MM.1S (cell line): ENCODE measurements at regions not wholly inside any gene's neighbourhood (a gene's known extent, or its start where the extent isn't known, plus 50 kb on each side); places are given as distances from the start of the nearest gene placed in this dataset.

Source experiments
- DNase-seq: peaks from one replicate; pipeline ENCODE4 v3.0.0-alpha.2; 2015
- H2AFZ ChIP-seq: fragments of 300-600 bp; sonication (generic); 2 replicates; pipeline ENCODE4 v1.6.0; 2016; ENCODE audit warnings: antibody characterized with exemption, low read length
- H3F3A ChIP-seq: fragments of 300-600 bp; sonication (generic); 2 replicates; pipeline ENCODE4 v1.6.1; 2016; ENCODE audit warnings: mild to moderate bottlenecking, antibody characterized with exemption, low read length, moderate library complexity, mixed read lengths; ENCODE audit not compliant: insufficient read depth
- H3K27ac ChIP-seq: fragments of 300-600 bp; sonication (generic); 2 replicates; pipeline ENCODE4 v1.5.1; 2016; ENCODE audit warnings: mild to moderate bottlenecking, low read length
- H3K27me3 ChIP-seq: fragments of 300-600 bp; sonication (generic); replicated peaks from 2 replicates; pipeline ENCODE4 v1.6.0; 2016; ENCODE audit warnings: low read length; ENCODE audit not compliant: insufficient read depth
- H3K36me3 ChIP-seq: fragments of 300-600 bp; sonication (generic); replicated peaks from 2 replicates; pipeline ENCODE4 v1.6.1; 2016; ENCODE audit warnings: mild to moderate bottlenecking, low read length, mixed read lengths; ENCODE audit not compliant: insufficient read depth
- H3K4me1 ChIP-seq: fragments of 300-600 bp; sonication (generic); 2 replicates; pipeline ENCODE4 v1.6.1; 2016; ENCODE audit warnings: low read length, mixed read lengths
- H3K4me2 ChIP-seq: fragments of 300-600 bp; sonication (generic); 2 replicates; pipeline ENCODE4 v1.6.0; 2016; ENCODE audit warnings: low read depth, low read length
- H3K4me3 ChIP-seq: fragments of 300-600 bp; sonication (generic); 2 replicates; pipeline ENCODE4 v1.5.1; 2016; ENCODE audit warnings: low read length, mixed read lengths
- H3K79me2 ChIP-seq: fragments of 300-600 bp; sonication (generic); 2 replicates; pipeline ENCODE4 v1.6.1; 2016; ENCODE audit warnings: mixed run types, low read length, mixed read lengths
- H3K9ac ChIP-seq: fragments of 300-600 bp; sonication (generic); 2 replicates; pipeline ENCODE4 v1.6.1; 2016; ENCODE audit warnings: low read length, mixed read lengths
- H3K9me2 ChIP-seq: fragments of 300-600 bp; sonication (generic); replicated peaks from 2 replicates; pipeline ENCODE4 v1.6.1; 2016; ENCODE audit warnings: mild to moderate bottlenecking, low read length, mixed read lengths; ENCODE audit not compliant: insufficient read depth
- H3K9me3 ChIP-seq: fragments of 300-600 bp; sonication (generic); replicated peaks from 2 replicates; pipeline ENCODE4 v1.6.1; 2016; ENCODE audit warnings: mild to moderate bottlenecking, low read length, mixed read lengths; ENCODE audit not compliant: insufficient read depth
- H4K20me1 ChIP-seq: fragments of 300-600 bp; sonication (generic); 2 replicates; pipeline ENCODE4 v1.6.1; 2016; ENCODE audit warnings: mild to moderate bottlenecking, low read length, moderate library complexity, mixed read lengths; ENCODE audit not compliant: insufficient read depth
- EZH2 ChIP-seq: fragments of 300-600 bp; sonication (generic); optimal IDR thresholded peaks from 2 replicates; pipeline ENCODE3; 2017; ENCODE audit warnings: low read depth, mild to moderate bottlenecking, antibody characterized with exemption, low read length, mixed read lengths
- EZH2phosphoT487 ChIP-seq: fragments of 300-600 bp; sonication (generic); IDR thresholded peaks from 2 replicates; pipeline ENCODE4 v1.6.1; 2018; ENCODE audit warnings: antibody characterized with exemption, low read length
- TF ChIP-seq, protein P1 (sequence below): fragments of 300-600 bp; sonication (generic); IDR thresholded peaks from 2 replicates; pipeline ENCODE4 v1.5.1; 2016; ENCODE audit warnings: antibody characterized with exemption, low read length, mixed read lengths

DNA sequence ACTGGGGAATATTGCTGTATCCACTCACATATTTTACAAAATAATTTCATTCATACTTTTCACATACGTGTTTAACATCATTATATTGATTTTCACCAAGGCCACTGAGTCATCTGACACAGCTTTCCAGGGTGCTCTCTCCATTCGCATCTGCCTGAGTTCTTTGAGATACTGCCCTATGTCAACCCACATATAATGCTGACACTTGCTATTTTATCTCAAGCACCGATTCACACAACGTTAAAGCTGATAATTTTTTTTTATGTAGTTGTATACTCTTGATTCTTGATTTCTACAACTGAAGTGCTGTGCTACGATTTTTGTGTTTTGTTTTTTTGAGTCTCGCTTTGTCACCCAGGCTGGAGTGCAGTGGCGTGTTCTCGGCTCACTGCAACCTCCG is 249.8 kb upstream of the CDIN1 start:
- no peaks in the 10 kb centered on the region for H3K4me1 ChIP-seq
- no peak overlapping the region for H2AFZ ChIP-seq
- H3K4me2 ChIP-seq: no peak overlapping the region
- H3K27me3 ChIP-seq: no peaks in the 10 kb centered on the region
- H3K36me3 ChIP-seq: no peaks in the 10 kb centered on the region
- H3K4me3 ChIP-seq: no peak overlapping the region
- no peaks in the 10 kb centered on the region for H3K79me2 ChIP-seq
- no peak for DNase-seq
- H4K20me1 ChIP-seq: no peaks in the 10 kb centered on the region
- no peak overlapping the region for H3K27ac ChIP-seq
- no peak overlapping the region for H3K9ac ChIP-seq
- no peaks in the 10 kb centered on the region for H3F3A ChIP-seq
- H3K9me3 ChIP-seq: no peaks in the 10 kb centered on the region
- H3K9me2 ChIP-seq: no peaks in the 10 kb centered on the region
- TF ChIP-seq EZH2phosphoT487 (no peak), EZH2 (no peak)
- TF ChIP-seq, protein P1, sequence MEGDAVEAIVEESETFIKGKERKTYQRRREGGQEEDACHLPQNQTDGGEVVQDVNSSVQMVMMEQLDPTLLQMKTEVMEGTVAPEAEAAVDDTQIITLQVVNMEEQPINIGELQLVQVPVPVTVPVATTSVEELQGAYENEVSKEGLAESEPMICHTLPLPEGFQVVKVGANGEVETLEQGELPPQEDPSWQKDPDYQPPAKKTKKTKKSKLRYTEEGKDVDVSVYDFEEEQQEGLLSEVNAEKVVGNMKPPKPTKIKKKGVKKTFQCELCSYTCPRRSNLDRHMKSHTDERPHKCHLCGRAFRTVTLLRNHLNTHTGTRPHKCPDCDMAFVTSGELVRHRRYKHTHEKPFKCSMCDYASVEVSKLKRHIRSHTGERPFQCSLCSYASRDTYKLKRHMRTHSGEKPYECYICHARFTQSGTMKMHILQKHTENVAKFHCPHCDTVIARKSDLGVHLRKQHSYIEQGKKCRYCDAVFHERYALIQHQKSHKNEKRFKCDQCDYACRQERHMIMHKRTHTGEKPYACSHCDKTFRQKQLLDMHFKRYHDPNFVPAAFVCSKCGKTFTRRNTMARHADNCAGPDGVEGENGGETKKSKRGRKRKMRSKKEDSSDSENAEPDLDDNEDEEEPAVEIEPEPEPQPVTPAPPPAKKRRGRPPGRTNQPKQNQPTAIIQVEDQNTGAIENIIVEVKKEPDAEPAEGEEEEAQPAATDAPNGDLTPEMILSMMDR: no peak

DNA sequence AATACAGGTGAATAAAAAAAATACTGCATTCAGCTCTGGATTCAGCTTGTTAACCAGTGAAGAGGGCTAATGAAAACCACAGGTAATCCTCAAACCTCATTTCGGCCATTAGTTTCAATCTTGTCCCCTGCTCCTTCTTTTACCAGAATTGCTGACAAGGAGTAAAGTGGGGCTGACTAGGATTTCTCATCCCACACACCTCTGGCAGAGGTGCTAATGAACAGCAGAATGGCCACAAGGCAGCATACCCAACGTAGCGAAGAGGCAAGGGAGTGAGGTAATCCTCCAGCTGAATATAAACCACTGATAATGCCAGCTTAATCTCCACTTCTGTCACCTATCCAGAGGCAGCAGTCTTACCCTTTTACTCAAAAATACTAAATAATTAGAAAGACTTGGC is 248.8 kb upstream of the CDIN1 start:
- no peaks in the 10 kb centered on the region for H3K36me3 ChIP-seq
- no peaks in the 10 kb centered on the region for H3K9me2 ChIP-seq
- no peak overlapping the region for H3K4me3 ChIP-seq
- no peaks in the 10 kb centered on the region for H3K4me1 ChIP-seq
- no peak overlapping the region for H3K4me2 ChIP-seq
- TF ChIP-seq EZH2phosphoT487: no peak
- TF ChIP-seq EZH2: no peak
- TF ChIP-seq, protein P1: no peak
- no peak overlapping the region for H3K27ac ChIP-seq
- no peaks in the 10 kb centered on the region for H3K79me2 ChIP-seq
- H3K9ac ChIP-seq: no peak overlapping the region
- no peak overlapping the region for H2AFZ ChIP-seq
- no peaks in the 10 kb centered on the region for H3K9me3 ChIP-seq
- no peaks in the 10 kb centered on the region for H3F3A ChIP-seq
- H4K20me1 ChIP-seq: no peaks in the 10 kb centered on the region
- H3K27me3 ChIP-seq: no peaks in the 10 kb centered on the region
- no peak for DNase-seq

DNA sequence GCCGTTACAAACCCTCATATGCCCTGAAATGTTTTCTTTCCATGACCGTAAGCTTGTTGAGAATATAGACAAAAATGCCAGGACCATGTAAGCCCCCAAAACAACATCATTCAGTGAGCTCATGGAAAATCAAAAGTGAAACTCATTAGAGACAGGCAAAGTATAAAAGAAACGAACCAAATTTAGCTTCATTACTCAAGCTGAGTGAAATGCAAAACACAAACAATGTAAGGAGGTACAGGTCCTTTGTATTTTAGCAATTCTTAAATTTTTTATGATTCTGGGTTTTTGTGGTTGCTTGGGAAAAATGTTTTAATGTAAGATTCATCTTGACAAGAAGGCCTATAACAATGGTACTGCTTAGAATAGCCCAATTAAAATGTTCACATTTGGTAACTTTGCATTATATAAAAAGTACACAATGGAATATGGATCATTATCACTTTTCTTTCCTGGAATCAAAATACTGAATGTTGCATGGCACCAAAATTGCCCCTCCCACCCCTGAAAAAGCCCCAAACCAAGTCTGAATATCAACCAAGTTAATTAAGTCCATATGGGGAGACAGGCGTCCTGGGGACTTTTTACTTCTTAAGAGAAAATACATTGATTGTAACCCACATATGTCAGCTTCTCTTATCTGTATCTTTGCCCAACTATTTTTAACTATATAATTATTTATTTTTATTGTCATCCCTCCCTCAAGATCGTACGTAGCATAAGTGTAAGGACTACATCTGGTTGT is 247.7 kb upstream of the CDIN1 start:
- Histone ChIP-seq H3K27me3 (no peaks in the 10 kb centered on the region), H3K4me3 (no peak overlapping the region), H3K27ac (no peak overlapping the region), H3K4me2 (peak overlapping the region; percentile 16; the same call in 1 of the 2 replicates), H3K9ac (no peak overlapping the region), H3K79me2 (no peaks in the 10 kb centered on the region), H3F3A (no peaks in the 10 kb centered on the region), H3K9me3 (no peaks in the 10 kb centered on the region), H3K9me2 (no peaks in the 10 kb centered on the region), H4K20me1 (no peaks in the 10 kb centered on the region), H3K36me3 (no peaks in the 10 kb centered on the region), H3K4me1 (no peaks in the 10 kb centered on the region), H2AFZ (no peak overlapping the region)
- TF ChIP-seq, protein P1: no peak
- TF ChIP-seq EZH2: no peak
- TF ChIP-seq EZH2phosphoT487: no peak
- peak; percentile 9 for DNase-seq
